ENCODE measurements at regions not wholly inside any gene's neighbourhood (a gene's known extent, or its start where the extent isn't known, plus 50 kb on each side); places are given as distances from the start of the nearest gene placed in this dataset.

GRCh38 chr6:163904186-163904585 lies 489.7 kb downstream of the QKI start:
- DNase-seq (no peak), ATAC-seq (ENCODE audit: poor library complexity) (no peak)
- intact Hi-C loops (cut with DNase I), result no loop called here

- intact Hi-C loops (cut with DNase I), result no loop called here
- ATAC-seq (ENCODE audit: poor library complexity) (no peak), DNase-seq (no peak)
Observed at GRCh38 chr6:163903541-163903940, 489.0 kb downstream of the QKI start.

- no peak for ATAC-seq (ENCODE audit: poor library complexity)
- intact Hi-C loops (cut with DNase I), result no loop called here
- DNase-seq, result no peak
Observed at GRCh38 chr6:163902993-163903392, 488.5 kb downstream of the QKI start.

- intact Hi-C loops (cut with DNase I), result no loop called here
- ATAC-seq (ENCODE audit: poor library complexity) (no peak), DNase-seq (no peak)
Observed at GRCh38 chr6:163901681-163902080, 487.2 kb downstream of the QKI start.

GRCh38 chr6:163900570-163900969 lies 486.1 kb downstream of the QKI start:
- intact Hi-C loops (cut with DNase I), result no loop called here
- no peak for ATAC-seq (ENCODE audit: poor library complexity)

GRCh38 chr6:163897669-163898068 lies 483.2 kb downstream of the QKI start:
- ATAC-seq (ENCODE audit: poor library complexity) (no peak), DNase-seq (no peak)
- intact Hi-C loops (cut with DNase I), result no loop called here

More at GRCh38 chr6:163900570-163900969, 486.1 kb downstream of the QKI start:
- DNase-seq, result no peak

GRCh38 chr6:163897030-163897429 lies 482.5 kb downstream of the QKI start:
- DNase-seq, result no peak
- intact Hi-C loops (cut with DNase I), result no loop called here
- ATAC-seq (ENCODE audit: poor library complexity), result no peak

- intact Hi-C loops (cut with DNase I), result no loop called here
Observed at GRCh38 chr6:163895162-163895561, 480.6 kb downstream of the QKI start.

GRCh38 chr6:163893609-163894189 lies 479.2 kb downstream of the QKI start:
- DNase-seq (no peak), ATAC-seq (ENCODE audit: poor library complexity) (no peak)
- intact Hi-C loops (cut with DNase I), result no loop called here

More at GRCh38 chr6:163895162-163895561, 480.6 kb downstream of the QKI start:
- ATAC-seq (ENCODE audit: poor library complexity), result no peak
- no peak for DNase-seq

GRCh38 chr6:163892824-163893561 lies 478.5 kb downstream of the QKI start:
- DNase-seq (no peak), ATAC-seq (ENCODE audit: poor library complexity) (no peak)
- intact Hi-C loops (cut with DNase I), result no loop called here

GRCh38 chr6:163889904-163890514 lies 475.5 kb downstream of the QKI start:
- ATAC-seq (ENCODE audit: poor library complexity) (no peak), DNase-seq (no peak)
- intact Hi-C loops (cut with DNase I), result no loop called here

GRCh38 chr6:163888030-163888819 lies 473.7 kb downstream of the QKI start:
- intact Hi-C loops (cut with DNase I), result no loop called here
- DNase-seq (no peak), ATAC-seq (ENCODE audit: poor library complexity) (no peak)

GRCh38 chr6:163886428-163886827 lies 471.9 kb downstream of the QKI start:
- intact Hi-C loops (cut with DNase I), result no loop called here
- DNase-seq, result no peak
- ATAC-seq (ENCODE audit: poor library complexity), result no peak

- DNase-seq (no peak), ATAC-seq (ENCODE audit: poor library complexity) (no peak)
- intact Hi-C loops (cut with DNase I), result no loop called here
Observed at GRCh38 chr6:163883984-163884383, 469.5 kb downstream of the QKI start.

- intact Hi-C loops (cut with DNase I), result no loop called here
- ATAC-seq (ENCODE audit: poor library complexity) (no peak), DNase-seq (no peak)
Observed at GRCh38 chr6:163878698-163879097, 464.2 kb downstream of the QKI start.

- no peak for DNase-seq
- intact Hi-C loops (cut with DNase I), result no loop called here
- no peak for ATAC-seq (ENCODE audit: poor library complexity)
Observed at GRCh38 chr6:163877877-163878639, 463.5 kb downstream of the QKI start.

GRCh38 chr6:163876391-163876790 lies 461.9 kb downstream of the QKI start:
- DNase-seq (no peak), ATAC-seq (ENCODE audit: poor library complexity) (no peak)
- intact Hi-C loops (cut with DNase I), result no loop called here

- DNase-seq, result no peak
- intact Hi-C loops (cut with DNase I), result no loop called here
- ATAC-seq (ENCODE audit: poor library complexity), result no peak
Observed at GRCh38 chr6:163874784-163875183, 460.3 kb downstream of the QKI start.

- intact Hi-C loops (cut with DNase I), result no loop called here
- DNase-seq (no peak), ATAC-seq (ENCODE audit: poor library complexity) (no peak)
Observed at GRCh38 chr6:163872335-163872734, 457.8 kb downstream of the QKI start.
